SK-N-SH treated with all-trans-retinoic acid at 6 μM for 48 hours (cell line): ENCODE measurements at regions not wholly inside any gene's neighbourhood (a gene's known extent, or its start where the extent isn't known, plus 50 kb on each side); places are given as distances from the start of the nearest gene placed in this dataset.
A peak's percentile ranks its signal among the peaks of the same experiment; 100 is the strongest.

ENCODE experiments used
- ATAC-seq: fragments of 200-7000 bp; cut with Tn5 transposase; 3 replicates; pipeline ENCODE4 v1.9.1; 2020; ENCODE audit warnings: mild to moderate bottlenecking, moderate library complexity
- ARNTL ChIP-seq: fragments of 450-650 bp; formaldehyde crosslinking; IDR thresholded peaks from 2 replicates; pipeline ENCODE4 v1.5.0; 2020; ENCODE audit warnings: low read depth, mild to moderate bottlenecking, moderate library complexity, borderline replicate concordance
- CREB5 ChIP-seq: fragments of 250-450 bp; sonication (Bioruptor Pico); IDR thresholded peaks from 2 replicates; pipeline ENCODE4 v1.5.1; 2020; ENCODE audit warnings: low read depth, mild to moderate bottlenecking, moderate library complexity
- CSDC2 ChIP-seq: fragments of 250-450 bp; sonication (Bioruptor Pico); IDR thresholded peaks from 2 replicates; pipeline ENCODE4 v1.5.0; 2020; ENCODE audit warnings: mild to moderate bottlenecking, moderate library complexity
- ESRRG ChIP-seq: fragments of 250-450 bp; sonication (Bioruptor Pico); IDR thresholded peaks from 2 replicates; pipeline ENCODE4 v1.6.1; 2021; ENCODE audit warnings: mild to moderate bottlenecking
- GLIS3 ChIP-seq: fragments of 250-450 bp; sonication (Bioruptor Pico); IDR thresholded peaks from 2 replicates; pipeline ENCODE4 v1.5.0; 2020; ENCODE audit warnings: mild to moderate bottlenecking, moderate library complexity
- ISL1 ChIP-seq: fragments of 250-450 bp; sonication (Bioruptor Pico); IDR thresholded peaks from 2 replicates; pipeline ENCODE4 v2.1.2; 2022; ENCODE audit warnings: mild to moderate bottlenecking, moderate library complexity
- OSR1 ChIP-seq: fragments of 250-450 bp; sonication (Bioruptor Pico); IDR thresholded peaks from 2 replicates; pipeline ENCODE4 v1.8.0; 2022; ENCODE audit warnings: moderate library complexity, mild to moderate bottlenecking, inconsistent platforms
- PPARA ChIP-seq: fragments of 250-450 bp; sonication (Bioruptor Pico); IDR thresholded peaks from 2 replicates; pipeline ENCODE4 v1.5.0; 2020; ENCODE audit warnings: mild to moderate bottlenecking, borderline replicate concordance
- RARB ChIP-seq: fragments of 250-450 bp; sonication (Bioruptor Pico); IDR thresholded peaks from 2 replicates; pipeline ENCODE4 v1.8.0; 2021; ENCODE audit warnings: mild to moderate bottlenecking, moderate library complexity
- SNAI2 ChIP-seq: fragments of 250-450 bp; sonication (Bioruptor Pico); IDR thresholded peaks from 2 replicates; pipeline ENCODE4 v1.5.0; 2020; ENCODE audit warnings: mild to moderate bottlenecking, moderate library complexity
- TCF4 ChIP-seq: fragments of 250-450 bp; sonication (Bioruptor Pico); IDR thresholded peaks from 2 replicates; pipeline ENCODE4 v1.8.0; 2021; ENCODE audit warnings: mild to moderate bottlenecking, moderate library complexity, borderline replicate concordance
- TOX ChIP-seq: fragments of 250-450 bp; sonication (Bioruptor Pico); IDR thresholded peaks from 2 replicates; pipeline ENCODE4 v1.8.0; 2021; ENCODE audit warnings: mild to moderate bottlenecking, moderate library complexity, borderline replicate concordance
- TSHZ2 ChIP-seq: fragments of 250-450 bp; sonication (Bioruptor Pico); IDR thresholded peaks from 2 replicates; pipeline ENCODE4 v1.5.0; 2020; ENCODE audit warnings: mild to moderate bottlenecking, moderate library complexity
- ZC3H10 ChIP-seq: fragments of 250-450 bp; sonication (Bioruptor Pico); IDR thresholded peaks from 2 replicates; pipeline ENCODE4 v1.5.1; 2021; ENCODE audit warnings: mild to moderate bottlenecking, moderate library complexity
- ZFP3 ChIP-seq: fragments of 250-450 bp; sonication (Bioruptor Pico); IDR thresholded peaks from 2 replicates; pipeline ENCODE4 v1.5.0; 2020; ENCODE audit warnings: mild to moderate bottlenecking, moderate library complexity
- ZNF565 ChIP-seq: fragments of 450-650 bp; formaldehyde crosslinking; conservative IDR thresholded peaks from 2 replicates; pipeline ENCODE4 v1.5.0; 2020; ENCODE audit warnings: low read depth, mild to moderate bottlenecking, moderate library complexity
- ZNF70 ChIP-seq: fragments of 450-650 bp; formaldehyde crosslinking; IDR thresholded peaks from 2 replicates; pipeline ENCODE4 v1.5.0; 2020; ENCODE audit warnings: mild to moderate bottlenecking, moderate library complexity
- ZNF8 ChIP-seq: fragments of 450-650 bp; formaldehyde crosslinking; IDR thresholded peaks from 2 replicates; pipeline ENCODE4 v1.5.0; 2020; ENCODE audit warnings: mild to moderate bottlenecking, moderate library complexity
- TF ChIP-seq, protein P1 (sequence below): fragments of 250-450 bp; sonication (Bioruptor Pico); IDR thresholded peaks from 2 replicates; pipeline ENCODE4 v1.8.0; 2021; ENCODE audit warnings: low read depth, mild to moderate bottlenecking, moderate library complexity, borderline replicate concordance
- TF ChIP-seq, protein P2 (sequence below): fragments of 250-450 bp; sonication (Bioruptor Pico); IDR thresholded peaks from 2 replicates; pipeline ENCODE4 v1.5.1; 2021; ENCODE audit warnings: mild to moderate bottlenecking, moderate library complexity
- TF ChIP-seq, protein P3 (sequence below): fragments of 250-450 bp; sonication (Bioruptor Pico); IDR thresholded peaks from 2 replicates; pipeline ENCODE4 v1.8.0; 2020; ENCODE audit warnings: mild to moderate bottlenecking, moderate library complexity, borderline replicate concordance

- no peak for ATAC-seq
- no peak for TF ChIP-seq TCF4
- no peak for TF ChIP-seq SNAI2 (CRISPR knock-in tag)
- TF ChIP-seq ZFP3 (CRISPR knock-in tag) = no peak
- no peak for TF ChIP-seq CSDC2
- TF ChIP-seq OSR1 (CRISPR knock-in tag) = no peak
- TF ChIP-seq ZNF565 = no peak
Observed at GRCh38 chr4:111510535-111510934, 634.7 kb upstream of the FAM241A start.

GRCh38 chr4:111512081-111512783 is 633.0 kb upstream of the FAM241A start:
- TF ChIP-seq GLIS3 (CRISPR knock-in tag) = no peak
- TF ChIP-seq CREB5 (CRISPR knock-in tag) = no peak
- TF ChIP-seq RARB (CRISPR knock-in tag) = no peak
- no peak for TF ChIP-seq TOX (CRISPR knock-in tag)
- TF ChIP-seq ZFP3 (CRISPR knock-in tag) = no peak
- TF ChIP-seq, all 23 proteins: peak for 0
- peak; percentile 96 for ATAC-seq

- TF ChIP-seq, protein P1, sequence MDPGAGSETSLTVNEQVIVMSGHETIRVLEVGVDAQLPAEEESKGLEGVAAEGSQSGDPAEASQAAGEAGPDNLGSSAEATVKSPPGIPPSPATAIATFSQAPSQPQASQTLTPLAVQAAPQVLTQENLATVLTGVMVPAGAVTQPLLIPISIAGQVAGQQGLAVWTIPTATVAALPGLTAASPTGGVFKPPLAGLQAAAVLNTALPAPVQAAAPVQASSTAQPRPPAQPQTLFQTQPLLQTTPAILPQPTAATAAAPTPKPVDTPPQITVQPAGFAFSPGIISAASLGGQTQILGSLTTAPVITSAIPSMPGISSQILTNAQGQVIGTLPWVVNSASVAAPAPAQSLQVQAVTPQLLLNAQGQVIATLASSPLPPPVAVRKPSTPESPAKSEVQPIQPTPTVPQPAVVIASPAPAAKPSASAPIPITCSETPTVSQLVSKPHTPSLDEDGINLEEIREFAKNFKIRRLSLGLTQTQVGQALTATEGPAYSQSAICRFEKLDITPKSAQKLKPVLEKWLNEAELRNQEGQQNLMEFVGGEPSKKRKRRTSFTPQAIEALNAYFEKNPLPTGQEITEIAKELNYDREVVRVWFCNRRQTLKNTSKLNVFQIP (CRISPR knock-in tag) = no peak
- TF ChIP-seq ESRRG (CRISPR knock-in tag) (no peak), ARNTL (CRISPR knock-in tag) (no peak), ZNF565 (no peak), SNAI2 (CRISPR knock-in tag) (no peak), ZFP3 (CRISPR knock-in tag) (no peak), ISL1 (CRISPR knock-in tag) (no peak), PPARA (CRISPR knock-in tag) (no peak), CSDC2 (no peak), OSR1 (CRISPR knock-in tag) (no peak), ZC3H10 (CRISPR knock-in tag) (no peak)
- peak; percentile 73 for ATAC-seq
Observed at GRCh38 chr4:111519683-111520082, 625.6 kb upstream of the FAM241A start.

DNA sequence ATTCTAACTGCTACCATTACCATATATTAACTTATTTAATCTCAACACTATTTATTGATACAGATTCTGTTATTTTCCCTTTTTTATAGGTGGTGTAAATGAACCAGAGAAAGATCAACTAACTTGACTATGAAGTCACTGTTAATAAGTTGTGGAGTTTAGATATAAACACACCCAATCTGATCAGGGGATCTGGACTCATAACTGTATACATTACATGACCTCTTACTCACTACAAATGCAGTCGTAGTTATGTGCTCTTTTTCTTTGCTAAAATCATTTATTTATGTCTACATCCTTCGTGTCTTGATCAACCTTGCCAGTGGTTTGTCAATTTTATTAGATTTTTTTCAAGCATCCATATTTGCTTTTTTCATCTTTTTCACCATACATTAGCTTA is 614.8 kb upstream of the FAM241A start:
- no peak for ATAC-seq
- TF ChIP-seq PPARA (CRISPR knock-in tag) (no peak), ZNF565 (no peak), ZFP3 (CRISPR knock-in tag) (no peak), ARNTL (CRISPR knock-in tag) (no peak), ZNF70 (no peak), ZNF8 (CRISPR knock-in tag) (no peak), SNAI2 (CRISPR knock-in tag) (no peak), CREB5 (CRISPR knock-in tag) (no peak), TSHZ2 (no peak), TCF4 (no peak)
- TF ChIP-seq, protein P2, sequence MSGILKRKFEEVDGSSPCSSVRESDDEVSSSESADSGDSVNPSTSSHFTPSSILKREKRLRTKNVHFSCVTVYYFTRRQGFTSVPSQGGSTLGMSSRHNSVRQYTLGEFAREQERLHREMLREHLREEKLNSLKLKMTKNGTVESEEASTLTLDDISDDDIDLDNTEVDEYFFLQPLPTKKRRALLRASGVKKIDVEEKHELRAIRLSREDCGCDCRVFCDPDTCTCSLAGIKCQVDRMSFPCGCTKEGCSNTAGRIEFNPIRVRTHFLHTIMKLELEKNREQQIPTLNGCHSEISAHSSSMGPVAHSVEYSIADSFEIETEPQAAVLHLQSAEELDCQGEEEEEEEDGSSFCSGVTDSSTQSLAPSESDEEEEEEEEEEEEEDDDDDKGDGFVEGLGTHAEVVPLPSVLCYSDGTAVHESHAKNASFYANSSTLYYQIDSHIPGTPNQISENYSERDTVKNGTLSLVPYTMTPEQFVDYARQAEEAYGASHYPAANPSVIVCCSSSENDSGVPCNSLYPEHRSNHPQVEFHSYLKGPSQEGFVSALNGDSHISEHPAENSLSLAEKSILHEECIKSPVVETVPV (CRISPR knock-in tag) = no peak
- TF ChIP-seq, protein P3, sequence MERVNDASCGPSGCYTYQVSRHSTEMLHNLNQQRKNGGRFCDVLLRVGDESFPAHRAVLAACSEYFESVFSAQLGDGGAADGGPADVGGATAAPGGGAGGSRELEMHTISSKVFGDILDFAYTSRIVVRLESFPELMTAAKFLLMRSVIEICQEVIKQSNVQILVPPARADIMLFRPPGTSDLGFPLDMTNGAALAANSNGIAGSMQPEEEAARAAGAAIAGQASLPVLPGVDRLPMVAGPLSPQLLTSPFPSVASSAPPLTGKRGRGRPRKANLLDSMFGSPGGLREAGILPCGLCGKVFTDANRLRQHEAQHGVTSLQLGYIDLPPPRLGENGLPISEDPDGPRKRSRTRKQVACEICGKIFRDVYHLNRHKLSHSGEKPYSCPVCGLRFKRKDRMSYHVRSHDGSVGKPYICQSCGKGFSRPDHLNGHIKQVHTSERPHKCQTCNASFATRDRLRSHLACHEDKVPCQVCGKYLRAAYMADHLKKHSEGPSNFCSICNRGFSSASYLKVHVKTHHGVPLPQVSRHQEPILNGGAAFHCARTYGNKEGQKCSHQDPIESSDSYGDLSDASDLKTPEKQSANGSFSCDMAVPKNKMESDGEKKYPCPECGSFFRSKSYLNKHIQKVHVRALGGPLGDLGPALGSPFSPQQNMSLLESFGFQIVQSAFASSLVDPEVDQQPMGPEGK = no peak
- TF ChIP-seq, all 23 proteins: peak for 0
